GM12864 (cell line): ENCODE measurements at regions not wholly inside any gene's neighbourhood (a gene's known extent, or its start where the extent isn't known, plus 50 kb on each side); places are given as distances from the start of the nearest gene placed in this dataset.

Experiments used
- DNase-seq: peaks from one replicate; pipeline ENCODE4 v3.0.0-alpha.2; 2011; ENCODE audit warnings: low read depth
- H3K4me3 ChIP-seq: 2 replicates; pipeline ENCODE4 v1.5.1; 2011; ENCODE audit warnings: mild to moderate bottlenecking, low read depth, low read length, control low read depth
- TF ChIP-seq, protein P1 (sequence below): IDR thresholded peaks from 2 replicates; pipeline ENCODE4 v1.5.1; 2011; ENCODE audit warnings: low read depth, mild to moderate bottlenecking, moderate library complexity, low read length, control low read depth, inconsistent platforms; ENCODE audit errors: missing control alignments

DNA sequence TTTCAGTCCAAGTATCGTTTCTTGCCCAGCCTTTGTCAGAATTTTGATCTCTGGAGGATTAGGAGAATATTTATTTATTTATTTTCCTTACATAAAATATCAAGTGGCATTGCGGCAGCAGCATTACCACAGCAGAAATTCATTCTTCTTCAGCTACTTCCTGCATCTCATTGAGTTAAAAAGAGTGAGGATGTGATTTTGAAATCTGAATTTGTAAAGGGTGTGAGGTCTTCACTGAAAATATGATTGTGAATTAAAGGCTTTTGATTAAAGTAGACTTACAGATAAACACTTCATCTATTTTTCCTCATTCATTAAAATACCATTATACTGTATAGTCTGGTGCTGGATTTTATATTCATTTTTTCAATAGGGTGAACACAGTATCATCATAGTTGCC is 328.4 kb downstream of the PRL start:
- no peak for DNase-seq
- TF ChIP-seq, protein P1, sequence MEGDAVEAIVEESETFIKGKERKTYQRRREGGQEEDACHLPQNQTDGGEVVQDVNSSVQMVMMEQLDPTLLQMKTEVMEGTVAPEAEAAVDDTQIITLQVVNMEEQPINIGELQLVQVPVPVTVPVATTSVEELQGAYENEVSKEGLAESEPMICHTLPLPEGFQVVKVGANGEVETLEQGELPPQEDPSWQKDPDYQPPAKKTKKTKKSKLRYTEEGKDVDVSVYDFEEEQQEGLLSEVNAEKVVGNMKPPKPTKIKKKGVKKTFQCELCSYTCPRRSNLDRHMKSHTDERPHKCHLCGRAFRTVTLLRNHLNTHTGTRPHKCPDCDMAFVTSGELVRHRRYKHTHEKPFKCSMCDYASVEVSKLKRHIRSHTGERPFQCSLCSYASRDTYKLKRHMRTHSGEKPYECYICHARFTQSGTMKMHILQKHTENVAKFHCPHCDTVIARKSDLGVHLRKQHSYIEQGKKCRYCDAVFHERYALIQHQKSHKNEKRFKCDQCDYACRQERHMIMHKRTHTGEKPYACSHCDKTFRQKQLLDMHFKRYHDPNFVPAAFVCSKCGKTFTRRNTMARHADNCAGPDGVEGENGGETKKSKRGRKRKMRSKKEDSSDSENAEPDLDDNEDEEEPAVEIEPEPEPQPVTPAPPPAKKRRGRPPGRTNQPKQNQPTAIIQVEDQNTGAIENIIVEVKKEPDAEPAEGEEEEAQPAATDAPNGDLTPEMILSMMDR: no peak
- no peak overlapping the region for H3K4me3 ChIP-seq

DNA sequence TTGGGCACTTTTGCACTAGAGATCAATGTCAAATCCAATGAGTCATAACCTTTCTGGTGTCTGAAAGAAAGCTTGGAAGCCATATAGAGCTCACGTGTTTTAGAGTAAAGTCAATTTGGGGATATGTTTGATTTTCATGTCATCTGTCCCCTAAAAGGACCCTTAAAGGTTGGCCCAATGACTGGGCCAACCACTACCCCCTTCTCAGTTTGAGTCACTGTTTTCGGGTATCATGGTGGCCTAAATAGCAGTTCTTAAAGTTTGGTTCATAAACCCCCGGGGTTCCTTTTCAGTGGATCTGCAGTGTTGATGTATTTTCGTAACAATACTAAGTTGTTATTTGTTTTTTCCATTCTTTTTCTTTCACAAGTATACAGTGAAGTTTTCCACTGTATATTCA is 327.6 kb downstream of the PRL start:
- no peak overlapping the region for H3K4me3 ChIP-seq
- no peak for DNase-seq
- TF ChIP-seq, protein P1: no peak

DNA sequence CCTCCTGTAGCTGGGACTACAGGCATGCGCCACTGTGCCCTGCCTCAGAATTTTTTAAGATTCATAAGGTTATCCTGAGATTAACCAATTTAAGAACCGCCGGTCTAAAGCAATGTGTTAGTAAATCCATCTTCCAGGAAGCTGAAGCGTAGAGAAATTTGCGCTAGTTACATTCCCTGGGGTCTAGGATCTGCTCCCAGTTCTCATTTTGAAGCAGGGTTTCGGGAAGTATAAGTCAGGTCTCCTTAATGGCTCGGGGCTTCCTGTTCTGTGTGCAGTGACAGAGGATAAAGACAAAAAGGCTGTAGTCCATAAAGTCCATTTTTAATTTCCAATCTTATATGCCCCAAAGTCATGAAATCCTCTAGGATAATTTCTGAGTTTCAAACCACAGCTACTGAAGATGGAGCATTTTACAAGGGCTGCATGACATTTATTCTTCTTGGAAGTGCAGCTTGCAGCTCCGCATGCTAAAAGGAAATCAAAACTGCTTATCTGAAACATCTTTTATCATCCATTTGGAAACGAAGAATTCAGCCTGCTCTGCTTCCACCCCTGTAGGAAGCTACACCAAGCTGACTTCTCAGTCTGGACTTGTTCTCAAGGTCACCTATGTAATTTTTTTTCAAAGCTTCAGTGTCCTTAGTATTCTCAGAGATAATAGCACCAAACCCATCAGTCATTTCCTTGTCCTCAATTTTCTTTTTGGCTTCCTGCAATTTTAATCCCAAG is 326.1 kb downstream of the PRL start:
- no peak overlapping the region for H3K4me3 ChIP-seq
- no peak for DNase-seq
- TF ChIP-seq, protein P1: no peak

DNA sequence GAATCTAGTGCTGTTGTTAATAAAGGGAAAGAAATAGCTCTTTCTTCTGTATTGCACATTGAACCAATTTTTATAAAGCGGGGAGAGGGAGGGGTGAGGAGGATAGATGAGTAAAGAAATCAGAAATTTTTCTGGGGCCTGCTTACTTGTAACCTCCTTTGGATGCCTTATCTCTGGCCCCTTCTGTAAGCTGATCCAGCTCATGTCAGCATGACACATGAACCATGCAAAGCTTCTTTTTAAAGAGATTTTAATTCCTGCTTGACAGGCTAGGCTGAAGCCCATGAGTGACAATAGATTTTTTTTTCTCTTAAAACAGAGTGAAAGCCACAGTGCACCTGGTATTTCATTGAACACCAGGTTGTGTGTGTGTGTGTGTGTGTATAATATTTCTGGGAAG is 325.3 kb downstream of the PRL start:
- TF ChIP-seq, protein P1: no peak
- no peak overlapping the region for H3K4me3 ChIP-seq
- no peak for DNase-seq

DNA sequence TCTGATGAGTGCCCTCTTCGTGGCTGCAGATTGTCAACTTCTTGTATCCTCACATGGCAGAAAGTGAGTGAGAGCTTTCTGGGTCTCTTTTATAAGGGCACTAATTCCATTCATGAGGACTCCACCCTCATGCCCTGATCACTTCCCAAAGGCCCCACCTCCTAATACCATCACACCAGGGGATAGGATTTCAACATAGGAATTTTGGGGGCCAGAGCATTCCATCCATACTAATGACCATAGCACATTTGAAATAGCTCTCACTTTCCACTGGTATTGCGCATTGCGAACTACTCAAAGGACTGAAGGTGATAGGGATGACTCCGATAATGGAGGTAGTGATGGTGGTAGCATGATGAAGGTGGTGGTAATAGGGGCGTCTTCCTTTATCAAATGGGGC is 324.3 kb downstream of the PRL start:
- DNase-seq: no peak
- H3K4me3 ChIP-seq: no peak overlapping the region
- TF ChIP-seq, protein P1: no peak

DNA sequence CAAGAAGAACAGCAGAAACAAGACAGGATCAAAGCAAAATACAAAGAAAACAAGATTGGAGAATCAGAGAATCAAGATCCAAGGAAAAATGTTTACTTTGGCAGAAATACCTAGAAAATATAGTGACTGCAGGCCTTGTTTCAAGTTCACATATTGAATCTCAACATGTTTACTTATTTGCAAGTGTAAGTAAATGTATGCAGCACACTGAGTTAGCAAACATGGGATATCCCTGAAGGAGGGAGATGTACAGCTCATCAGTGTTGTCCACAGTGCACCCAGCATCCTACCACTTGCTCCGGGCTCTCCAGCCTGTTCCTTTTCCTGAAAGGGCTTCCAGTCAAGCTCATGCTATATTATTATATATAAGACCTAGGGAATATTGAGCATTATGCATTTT is 319.5 kb downstream of the PRL start:
- no peak for DNase-seq
- H3K4me3 ChIP-seq: no peak overlapping the region
- TF ChIP-seq, protein P1: no peak

DNA sequence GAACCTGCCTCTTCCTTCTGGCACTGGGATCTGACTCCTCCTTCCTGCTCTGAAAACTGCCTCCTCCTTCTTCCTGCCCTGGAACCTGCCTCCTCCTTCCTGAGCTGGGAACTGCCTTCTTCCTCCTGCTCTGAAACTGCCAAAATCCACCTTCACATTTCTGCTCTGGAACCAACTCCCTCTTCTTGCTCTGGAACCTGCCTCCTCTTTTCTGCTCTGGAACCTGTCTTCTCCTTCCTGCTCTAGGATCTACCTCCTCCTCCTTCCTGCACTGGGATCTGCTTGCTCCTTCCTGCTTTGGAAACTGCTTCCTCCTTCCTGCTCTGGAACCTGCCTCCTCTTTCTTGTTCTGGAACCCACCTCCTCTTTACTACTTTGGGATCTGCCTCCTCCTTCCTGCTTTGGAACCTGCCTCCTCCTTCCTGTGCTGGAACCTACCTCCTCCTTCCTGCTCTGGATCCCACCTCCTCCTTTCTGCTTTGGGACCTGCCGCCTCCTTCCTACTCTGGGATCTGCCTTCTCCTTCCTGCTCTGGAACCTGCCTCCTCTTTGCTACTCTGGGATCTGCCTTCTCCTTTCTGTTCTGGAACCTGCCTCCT is 315.5 kb downstream of the PRL start:
- H3K4me3 ChIP-seq: no peak overlapping the region
- TF ChIP-seq, protein P1: no peak
- no peak for DNase-seq
